ENCODE measurements at regions not wholly inside any gene's neighbourhood (a gene's known extent, or its start where the extent isn't known, plus 50 kb on each side); places are given as distances from the start of the nearest gene placed in this dataset.
A peak's percentile ranks its signal among the peaks of the same experiment; 100 is the strongest.
"Not testable (repeated sequence)": the region's sequence is repeated elsewhere in the genome, so short reads cannot be mapped to it uniquely, and the experiment has no call there.

GRCh38 chr6:137284811-137285110 lies 65.6 kb upstream of the IFNGR1 start:
- H3K9me3 Mint-ChIP-seq, result no peaks in the 10 kb centered on the region
- H3K36me3 Mint-ChIP-seq, result no peaks in the 10 kb centered on the region
- no peak for TF ChIP-seq CTCF (conservative IDR thresholded peaks at IDR 0.05)
- no peak overlapping the region for H3K4me3 Mint-ChIP-seq
- peaks cover 15% of the 10 kb centered on the region for H3K27me3 Mint-ChIP-seq
- H3K27ac Mint-ChIP-seq, result no peak overlapping the region
- DNase-seq (ENCODE audit: extremely low spot score, unreplicated experiment), result no peak
- H3K4me1 Mint-ChIP-seq (ENCODE audit: unreplicated experiment), result no peaks in the 10 kb centered on the region

- no peak overlapping the region for H3K4me3 Mint-ChIP-seq
- DNase-seq (ENCODE audit: extremely low spot score, unreplicated experiment), result no peak
- no peak overlapping the region for H3K27ac Mint-ChIP-seq
- no peaks in the 10 kb centered on the region for H3K36me3 Mint-ChIP-seq
- H3K27me3 Mint-ChIP-seq, result peaks cover 17% of the 10 kb centered on the region
- H3K9me3 Mint-ChIP-seq, result no peaks in the 10 kb centered on the region
- no peak for TF ChIP-seq CTCF (conservative IDR thresholded peaks at IDR 0.05)
- no peaks in the 10 kb centered on the region for H3K4me1 Mint-ChIP-seq (ENCODE audit: unreplicated experiment)
Observed at GRCh38 chr6:137283940-137284810, 65.0 kb upstream of the IFNGR1 start.

- Mint-ChIP-seq H3K27me3 (peaks cover 20% of the 10 kb centered on the region), H3K4me1 (ENCODE audit: unreplicated experiment) (no peaks in the 10 kb centered on the region)
Observed at GRCh38 chr6:137283080-137283479, 63.9 kb upstream of the IFNGR1 start.

GRCh38 chr6:137282254-137282653 lies 63.1 kb upstream of the IFNGR1 start:
- TF ChIP-seq CTCF (conservative IDR thresholded peaks at IDR 0.05), result no peak
- no peak for DNase-seq (ENCODE audit: extremely low spot score, unreplicated experiment)
- Mint-ChIP-seq H3K4me1 (ENCODE audit: unreplicated experiment) (peaks cover 7% of the 10 kb centered on the region), H3K36me3 (no peaks in the 10 kb centered on the region), H3K9me3 (no peaks in the 10 kb centered on the region), H3K27ac (no peak overlapping the region), H3K4me3 (no peak overlapping the region), H3K27me3 (peaks cover 25% of the 10 kb centered on the region)

More at GRCh38 chr6:137283080-137283479, 63.9 kb upstream of the IFNGR1 start:
- no peak overlapping the region for H3K4me3 Mint-ChIP-seq
- H3K9me3 Mint-ChIP-seq, result no peaks in the 10 kb centered on the region
- no peaks in the 10 kb centered on the region for H3K36me3 Mint-ChIP-seq
- no peak for DNase-seq (ENCODE audit: extremely low spot score, unreplicated experiment)
- no peak for TF ChIP-seq CTCF (conservative IDR thresholded peaks at IDR 0.05)
- H3K27ac Mint-ChIP-seq, result no peak overlapping the region

- not testable (repeated sequence) for H3K4me3 Mint-ChIP-seq; H3K36me3 Mint-ChIP-seq; H3K9me3 Mint-ChIP-seq; H3K27ac Mint-ChIP-seq; DNase-seq (ENCODE audit: extremely low spot score, unreplicated experiment)
- Mint-ChIP-seq H3K27me3 (peaks cover 25% of the 10 kb centered on the region), H3K4me1 (ENCODE audit: unreplicated experiment) (peaks cover 12% of the 10 kb centered on the region)
Observed at GRCh38 chr6:137279279-137279678, 60.1 kb upstream of the IFNGR1 start.

- Mint-ChIP-seq H3K9me3 (no peaks in the 10 kb centered on the region), H3K4me3 (no peak overlapping the region), H3K27ac (peak overlapping the region; percentile 35), H3K27me3 (peaks cover 21% of the 10 kb centered on the region), H3K36me3 (no peaks in the 10 kb centered on the region), H3K4me1 (ENCODE audit: unreplicated experiment) (peaks cover 12% of the 10 kb centered on the region)
- TF ChIP-seq CTCF (conservative IDR thresholded peaks at IDR 0.05), result no peak
- DNase-seq (ENCODE audit: extremely low spot score, unreplicated experiment), result no peak
Observed at GRCh38 chr6:137277971-137278637, 58.9 kb upstream of the IFNGR1 start.

All from type B pancreatic cell (in vitro differentiated cells).